DMS114 treated with DMSO at 0.1 percent for 48 hours (cell line): ENCODE measurements at regions not wholly inside any gene's neighbourhood (a gene's known extent, or its start where the extent isn't known, plus 50 kb on each side); places are given as distances from the start of the nearest gene placed in this dataset.
A peak's percentile ranks its signal among the peaks of the same experiment; 100 is the strongest.
"Not testable (repeated sequence)": the region's sequence is repeated elsewhere in the genome, so short reads cannot be mapped to it uniquely, and the experiment has no call there.

Source experiments
- DNase-seq: peaks from one replicate; lab custom pipeline; 2025; ENCODE audit not compliant: unreplicated experiment; lab: John Stamatoyannopoulos, UW

GRCh38 chr14:65153101-65153500 lies 50.8 kb upstream of the MAX start:
- DNase-seq, result no peak

GRCh38 chr14:65156568-65157366 lies 54.5 kb upstream of the MAX start:
- no peak for DNase-seq

- no peak for DNase-seq
Observed at GRCh38 chr14:65159281-65160062, 57.2 kb upstream of the MAX start.

GRCh38 chr14:65160091-65160490 lies 57.8 kb upstream of the MAX start:
- no peak for DNase-seq

- no peak for DNase-seq
Observed at GRCh38 chr14:65162031-65162430, 59.7 kb upstream of the MAX start.

- DNase-seq, result peak; percentile 19
Observed at GRCh38 chr14:65164068-65164824, 61.9 kb upstream of the MAX start.

- no peak for DNase-seq
Observed at GRCh38 chr14:65164825-65165135, 62.5 kb upstream of the MAX start.

- DNase-seq, result no peak
Observed at GRCh38 chr14:65167072-65167645, 64.8 kb upstream of the MAX start.

GRCh38 chr14:65168840-65169239 lies 66.5 kb upstream of the MAX start:
- no peak for DNase-seq

GRCh38 chr14:65169351-65169750 lies 67.0 kb upstream of the MAX start:
- DNase-seq, result no peak

GRCh38 chr14:65170318-65170717 lies 68.0 kb upstream of the MAX start:
- no peak for DNase-seq

- DNase-seq, result peak; percentile 7
Observed at GRCh38 chr14:65170768-65171507, 68.6 kb upstream of the MAX start.

- no peak for DNase-seq
Observed at GRCh38 chr14:65173973-65174693, 71.8 kb upstream of the MAX start.

- no peak for DNase-seq
Observed at GRCh38 chr14:65174783-65175182, 72.5 kb upstream of the MAX start.

GRCh38 chr14:65177551-65177950 lies 75.2 kb upstream of the MAX start:
- DNase-seq, result no peak

GRCh38 chr14:65179231-65179630 lies 76.9 kb upstream of the MAX start:
- DNase-seq, result not testable (repeated sequence)

GRCh38 chr14:65179918-65180724 lies 77.8 kb upstream of the MAX start:
- no peak for DNase-seq

GRCh38 chr14:65180725-65181025 lies 78.4 kb upstream of the MAX start:
- no peak for DNase-seq

GRCh38 chr14:65184032-65184764 lies 81.9 kb upstream of the MAX start:
- no peak for DNase-seq
